Astrocyte of the spinal cord (primary cell): ENCODE measurements at regions not wholly inside any gene's neighbourhood (a gene's known extent, or its start where the extent isn't known, plus 50 kb on each side); places are given as distances from the start of the nearest gene placed in this dataset.

Experiments
- DNase-seq: peaks from one replicate; pipeline ENCODE4 v3.0.0; 2011; ENCODE audit warnings: low read depth, low spot score
- H3K4me3 ChIP-seq: 2 replicates; pipeline ENCODE4 v1.5.1; 2011; ENCODE audit warnings: low read depth, mild to moderate bottlenecking, low read length, moderate library complexity
- in situ Hi-C: cut with HindIII; loops from 2 replicates; pipeline ENCODE4 v1.10.0; 2017; ENCODE audit warnings: low sequenced_read_pairs
- TF ChIP-seq, protein P1 (sequence below): IDR thresholded peaks from 2 replicates; pipeline ENCODE4 v1.5.1; 2012; ENCODE audit warnings: low read depth, mild to moderate bottlenecking, low read length, inconsistent platforms

DNA sequence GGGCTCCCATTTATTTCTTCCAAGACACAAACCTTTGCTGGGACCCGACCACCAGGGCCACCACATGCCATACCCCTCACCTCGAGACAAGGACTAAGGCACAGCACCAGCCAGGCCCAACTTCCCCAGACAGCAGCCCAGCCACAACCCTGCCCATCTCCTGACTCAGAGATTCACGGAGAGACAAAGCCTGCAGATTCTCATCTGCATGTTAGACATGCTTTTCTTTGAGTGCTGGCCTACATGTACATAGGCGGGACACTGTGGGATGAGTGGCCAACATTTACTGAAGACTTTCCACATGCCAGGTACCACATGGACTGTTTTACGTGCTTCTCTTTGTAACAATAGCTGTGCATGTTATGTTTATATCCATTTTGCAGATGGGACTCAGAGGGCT is 221.3 kb upstream of the ZMIZ1 start:
- H3K4me3 ChIP-seq, result no peak overlapping the region
- TF ChIP-seq, protein P1, sequence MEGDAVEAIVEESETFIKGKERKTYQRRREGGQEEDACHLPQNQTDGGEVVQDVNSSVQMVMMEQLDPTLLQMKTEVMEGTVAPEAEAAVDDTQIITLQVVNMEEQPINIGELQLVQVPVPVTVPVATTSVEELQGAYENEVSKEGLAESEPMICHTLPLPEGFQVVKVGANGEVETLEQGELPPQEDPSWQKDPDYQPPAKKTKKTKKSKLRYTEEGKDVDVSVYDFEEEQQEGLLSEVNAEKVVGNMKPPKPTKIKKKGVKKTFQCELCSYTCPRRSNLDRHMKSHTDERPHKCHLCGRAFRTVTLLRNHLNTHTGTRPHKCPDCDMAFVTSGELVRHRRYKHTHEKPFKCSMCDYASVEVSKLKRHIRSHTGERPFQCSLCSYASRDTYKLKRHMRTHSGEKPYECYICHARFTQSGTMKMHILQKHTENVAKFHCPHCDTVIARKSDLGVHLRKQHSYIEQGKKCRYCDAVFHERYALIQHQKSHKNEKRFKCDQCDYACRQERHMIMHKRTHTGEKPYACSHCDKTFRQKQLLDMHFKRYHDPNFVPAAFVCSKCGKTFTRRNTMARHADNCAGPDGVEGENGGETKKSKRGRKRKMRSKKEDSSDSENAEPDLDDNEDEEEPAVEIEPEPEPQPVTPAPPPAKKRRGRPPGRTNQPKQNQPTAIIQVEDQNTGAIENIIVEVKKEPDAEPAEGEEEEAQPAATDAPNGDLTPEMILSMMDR, result no peak
- no peak for DNase-seq
- in situ Hi-C loops, result no loop called here

DNA sequence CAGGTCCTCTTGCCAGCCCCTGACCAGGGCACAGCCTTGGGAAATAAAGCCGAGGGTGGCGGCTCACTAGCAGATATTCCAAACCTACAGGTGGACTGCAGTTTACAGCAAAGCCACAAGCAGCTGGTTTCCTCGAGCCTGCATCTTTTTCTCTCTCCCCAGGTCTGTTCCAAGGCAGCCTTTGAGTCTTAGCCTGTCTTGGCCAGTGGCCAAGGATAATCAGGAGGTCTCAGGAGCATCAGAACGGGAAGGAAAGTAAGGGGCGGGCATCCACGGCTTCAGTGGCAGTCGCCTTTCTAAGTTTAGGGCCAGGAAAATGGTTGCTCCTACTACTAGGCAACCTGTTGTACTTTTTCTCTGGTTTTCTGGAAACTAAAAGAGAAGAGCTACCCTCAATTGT is 219.7 kb upstream of the ZMIZ1 start:
- DNase-seq, result no peak
- in situ Hi-C loops, result no loop called here
- H3K4me3 ChIP-seq, result no peak overlapping the region
- TF ChIP-seq, protein P1, result no peak

DNA sequence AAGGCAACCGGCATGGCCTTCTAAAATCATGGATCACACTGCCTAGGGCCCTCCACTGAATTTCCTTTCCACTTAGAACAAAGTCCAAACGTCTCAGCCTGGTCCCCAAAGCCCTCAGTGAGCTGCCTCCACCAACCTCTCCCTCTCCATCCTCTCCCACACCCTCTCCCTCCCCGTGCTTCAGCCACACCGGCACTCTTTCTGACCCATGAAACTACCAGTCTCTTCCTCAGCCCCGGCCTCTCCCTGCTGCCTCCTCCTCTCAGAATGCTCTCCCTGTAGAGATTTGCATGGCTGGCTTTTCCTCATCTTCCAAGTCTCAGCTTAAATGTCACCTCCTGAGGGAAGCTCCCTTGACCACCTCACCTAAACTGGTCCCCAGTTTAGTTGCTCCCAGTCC is 219.0 kb upstream of the ZMIZ1 start:
- no peak for DNase-seq
- TF ChIP-seq, protein P1, result no peak
- in situ Hi-C loops, result no loop called here
- H3K4me3 ChIP-seq, result no peak overlapping the region

DNA sequence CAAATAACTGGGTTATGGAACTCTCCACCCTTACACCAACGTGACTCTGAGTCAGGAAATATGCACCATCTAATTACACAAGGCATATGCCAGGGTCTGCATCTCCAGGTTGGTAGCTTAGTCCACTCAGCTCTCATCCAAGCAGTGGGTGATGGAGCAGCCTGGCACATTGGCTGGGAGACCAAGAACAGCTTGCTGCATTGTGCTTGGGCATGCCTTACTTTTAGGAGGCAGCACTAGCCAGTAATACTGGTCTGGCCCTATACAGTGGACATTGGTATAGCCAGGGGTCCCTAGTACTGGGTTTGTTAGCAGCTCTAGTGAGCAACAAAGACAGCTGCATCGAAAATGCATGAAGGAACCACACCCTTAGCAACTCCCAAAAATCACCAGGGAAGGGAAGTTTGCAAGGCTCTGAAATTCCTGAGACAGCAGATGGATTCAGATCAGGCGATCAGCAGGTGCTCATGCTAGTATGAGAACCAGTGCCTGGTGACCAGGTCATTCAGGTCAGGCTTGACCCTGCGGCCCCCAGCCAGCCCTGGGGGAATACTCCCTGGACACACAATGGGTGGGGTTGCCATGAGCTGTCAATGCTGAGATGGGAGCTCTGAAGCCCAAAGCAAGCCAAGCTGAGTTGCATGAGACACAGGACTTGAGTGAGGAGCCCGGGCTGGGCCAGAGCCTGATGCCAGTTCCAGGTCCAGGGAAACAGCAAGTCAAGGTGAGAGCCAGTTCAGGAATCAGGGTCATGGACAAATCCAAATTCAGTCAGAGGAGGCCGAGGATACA is 217.9 kb upstream of the ZMIZ1 start:
- in situ Hi-C loops, result no loop called here
- DNase-seq, result no peak
- H3K4me3 ChIP-seq, result no peak overlapping the region
- TF ChIP-seq, protein P1, result no peak

DNA sequence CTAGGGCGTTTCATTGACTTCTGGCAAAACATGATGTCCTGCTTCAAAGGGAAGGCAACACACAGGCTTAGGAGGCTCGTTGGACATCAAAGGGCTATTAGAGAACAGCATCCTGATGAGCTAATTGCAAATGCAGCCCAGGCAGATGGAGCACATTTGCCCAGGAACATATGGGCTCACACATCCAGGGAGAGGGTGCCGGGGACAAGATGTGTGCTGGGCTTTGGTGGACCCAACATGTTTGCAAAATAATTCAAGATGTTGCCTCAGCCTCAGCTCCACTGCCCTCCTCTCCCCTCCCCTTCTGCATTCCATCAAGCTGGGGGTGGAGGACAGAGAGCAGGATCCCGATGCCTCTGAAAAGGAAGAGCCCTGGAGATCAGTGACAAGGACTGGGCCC is 217.1 kb upstream of the ZMIZ1 start:
- no peak overlapping the region for H3K4me3 ChIP-seq
- in situ Hi-C loops, result no loop called here
- DNase-seq, result no peak
- TF ChIP-seq, protein P1, result no peak

DNA sequence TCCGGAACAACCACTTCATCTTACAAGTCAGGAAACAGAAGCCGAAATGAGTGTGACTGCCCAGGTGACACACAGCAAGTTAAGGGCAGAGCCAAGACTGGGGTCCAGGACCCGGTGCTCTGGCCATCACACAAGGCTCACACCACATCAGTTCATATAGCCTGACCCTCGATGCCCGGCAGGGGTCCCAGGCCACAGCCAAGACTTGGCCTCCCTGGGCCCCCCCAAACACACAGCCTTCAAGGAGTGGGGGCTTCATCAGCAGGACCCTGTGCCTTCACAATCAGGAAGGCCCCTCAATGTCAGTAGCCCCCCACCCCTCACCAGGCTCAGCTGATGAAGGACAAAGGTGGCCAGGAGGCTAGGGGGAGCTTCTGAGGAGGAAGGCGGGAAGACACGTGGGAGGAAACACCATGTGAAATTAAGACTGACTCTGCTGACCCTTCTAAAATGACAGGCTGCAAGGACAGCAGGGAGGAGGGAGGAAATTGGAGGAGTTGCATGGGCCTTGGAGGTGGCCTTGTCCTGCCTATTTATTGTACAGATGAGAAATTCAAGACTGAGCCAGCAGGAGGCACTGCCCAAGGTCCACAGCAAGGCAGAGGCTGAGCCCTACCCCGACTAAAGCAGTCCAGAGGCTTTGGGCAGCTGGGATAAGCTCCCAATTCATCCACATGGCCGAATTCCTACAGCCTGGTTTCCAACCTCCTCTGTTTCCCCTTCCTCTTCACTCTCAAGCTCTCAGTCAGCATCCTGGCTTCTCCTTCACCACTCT is 216.1 kb upstream of the ZMIZ1 start:
- in situ Hi-C loops, result no loop called here
- TF ChIP-seq, protein P1, result no peak
- no peak for DNase-seq
- H3K4me3 ChIP-seq, result no peak overlapping the region
